AG04449 (cell line): ENCODE measurements at regions not wholly inside any gene's neighbourhood (a gene's known extent, or its start where the extent isn't known, plus 50 kb on each side); places are given as distances from the start of the nearest gene placed in this dataset.

ENCODE experiments used
- CTCF ChIA-PET: fragments of 350-600 bp; formaldehyde crosslinking; extraction: SDS; loops from one replicate; lab custom pipeline; 2021; ENCODE audit warnings: antibody characterized with exemption; lab: Yijun Ruan, JAX
- POLR2A ChIA-PET: fragments of 400-600, 350-600 bp; formaldehyde crosslinking; extraction: SDS; loops from one replicate; lab custom pipeline; 2020; ENCODE audit warnings: antibody characterized with exemption, inconsistent platforms; lab: Yijun Ruan, JAX
- DNase-seq: peaks from one replicate; pipeline ENCODE4 v3.0.0-alpha.2; 2010; ENCODE audit warnings: low read depth, low spot score
- H3K4me3 ChIP-seq: 2 replicates; pipeline ENCODE4 v1.5.1; 2011; ENCODE audit warnings: low read depth, mild to moderate bottlenecking, control low read depth, low read length
- TF ChIP-seq, protein P1 (sequence below): IDR thresholded peaks from one replicate; pipeline ENCODE4 v1.5.1; 2011; ENCODE audit warnings: mild to moderate bottlenecking, moderate library complexity, low read length, control low read depth, inconsistent platforms; ENCODE audit not compliant: insufficient read depth; ENCODE audit errors: missing control alignments

DNA sequence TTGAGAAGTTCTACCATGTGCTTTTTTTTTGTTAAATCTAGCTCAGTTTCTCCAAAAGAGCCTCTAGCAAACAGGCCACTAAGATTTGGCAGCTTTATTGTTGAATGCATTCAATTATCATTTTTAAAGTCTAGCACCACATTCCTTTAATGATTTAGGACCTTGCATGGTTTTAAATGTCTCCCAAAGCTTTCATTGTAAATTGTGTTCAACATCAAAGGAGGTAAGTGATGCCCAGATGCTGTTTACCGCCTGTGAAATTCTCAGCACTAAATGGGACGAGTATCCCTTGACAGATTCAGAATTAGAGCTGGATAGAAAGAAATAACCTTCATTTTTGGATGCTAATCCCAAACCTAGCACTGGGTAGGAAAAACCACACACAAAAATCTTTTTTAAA, 112.1 kb upstream of the FAM204A start:
- DNase-seq, result no peak
- TF ChIP-seq, protein P1, sequence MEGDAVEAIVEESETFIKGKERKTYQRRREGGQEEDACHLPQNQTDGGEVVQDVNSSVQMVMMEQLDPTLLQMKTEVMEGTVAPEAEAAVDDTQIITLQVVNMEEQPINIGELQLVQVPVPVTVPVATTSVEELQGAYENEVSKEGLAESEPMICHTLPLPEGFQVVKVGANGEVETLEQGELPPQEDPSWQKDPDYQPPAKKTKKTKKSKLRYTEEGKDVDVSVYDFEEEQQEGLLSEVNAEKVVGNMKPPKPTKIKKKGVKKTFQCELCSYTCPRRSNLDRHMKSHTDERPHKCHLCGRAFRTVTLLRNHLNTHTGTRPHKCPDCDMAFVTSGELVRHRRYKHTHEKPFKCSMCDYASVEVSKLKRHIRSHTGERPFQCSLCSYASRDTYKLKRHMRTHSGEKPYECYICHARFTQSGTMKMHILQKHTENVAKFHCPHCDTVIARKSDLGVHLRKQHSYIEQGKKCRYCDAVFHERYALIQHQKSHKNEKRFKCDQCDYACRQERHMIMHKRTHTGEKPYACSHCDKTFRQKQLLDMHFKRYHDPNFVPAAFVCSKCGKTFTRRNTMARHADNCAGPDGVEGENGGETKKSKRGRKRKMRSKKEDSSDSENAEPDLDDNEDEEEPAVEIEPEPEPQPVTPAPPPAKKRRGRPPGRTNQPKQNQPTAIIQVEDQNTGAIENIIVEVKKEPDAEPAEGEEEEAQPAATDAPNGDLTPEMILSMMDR, result no peak
- no peak overlapping the region for H3K4me3 ChIP-seq
- ChIA-PET CTCF (no interaction called here), POLR2A (no interaction called here)

DNA sequence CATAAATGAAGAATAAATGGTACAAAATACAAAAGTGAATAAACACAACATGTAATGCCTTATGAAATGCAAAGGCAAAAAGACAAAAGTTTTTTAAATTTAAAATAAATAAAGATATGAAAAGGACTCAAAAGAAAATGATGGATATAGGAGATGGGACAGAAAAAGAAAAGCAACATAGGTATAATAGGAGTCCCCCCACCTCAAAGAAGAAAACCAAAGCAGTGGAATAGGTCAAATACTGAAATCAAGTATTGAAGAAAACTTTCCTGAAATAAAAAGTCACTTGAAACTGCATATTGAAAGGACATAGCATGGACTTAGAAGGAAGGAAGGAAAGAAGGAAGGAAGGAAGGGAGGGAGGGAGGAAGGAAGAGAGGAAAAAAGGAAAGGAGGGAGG, 110.0 kb upstream of the FAM204A start:
- no peak overlapping the region for H3K4me3 ChIP-seq
- DNase-seq, result no peak
- CTCF ChIA-PET, result interaction anchor here (2.4 kb wide), 1 partner anchor 7 kb away, joined by 10 read pairs; no protein-coding TSS in a partner anchor
- TF ChIP-seq, protein P1, result no peak
- POLR2A ChIA-PET, result no interaction called here

DNA sequence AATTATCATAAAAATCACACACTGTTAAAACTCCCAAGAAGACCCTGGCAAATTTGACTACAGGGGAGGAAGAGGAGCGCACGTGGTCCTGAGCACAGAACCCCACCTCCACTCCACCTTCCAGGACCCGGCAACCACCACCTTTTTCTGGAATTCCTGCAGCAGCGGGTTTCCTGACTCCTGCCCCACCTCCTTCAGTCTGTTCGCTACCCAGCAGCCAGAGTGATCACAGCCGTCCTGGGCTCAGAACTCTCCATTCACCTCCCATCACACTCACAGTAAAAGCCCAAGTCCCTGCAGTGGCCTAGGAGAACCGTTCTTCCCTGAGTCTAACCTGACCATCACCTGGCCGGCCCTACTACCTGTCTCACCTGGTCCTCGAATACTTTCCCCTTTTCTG, 107.4 kb upstream of the FAM204A start:
- CTCF ChIA-PET, result interaction anchor here (2.4 to 3.0 kb wide), 2 partner anchors 9 to 10 kb away, joined by 10 to 18 read pairs; no protein-coding TSS in a partner anchor
- H3K4me3 ChIP-seq, result no peak overlapping the region
- POLR2A ChIA-PET, result no interaction called here
- no peak for DNase-seq
- TF ChIP-seq, protein P1, result no peak

DNA sequence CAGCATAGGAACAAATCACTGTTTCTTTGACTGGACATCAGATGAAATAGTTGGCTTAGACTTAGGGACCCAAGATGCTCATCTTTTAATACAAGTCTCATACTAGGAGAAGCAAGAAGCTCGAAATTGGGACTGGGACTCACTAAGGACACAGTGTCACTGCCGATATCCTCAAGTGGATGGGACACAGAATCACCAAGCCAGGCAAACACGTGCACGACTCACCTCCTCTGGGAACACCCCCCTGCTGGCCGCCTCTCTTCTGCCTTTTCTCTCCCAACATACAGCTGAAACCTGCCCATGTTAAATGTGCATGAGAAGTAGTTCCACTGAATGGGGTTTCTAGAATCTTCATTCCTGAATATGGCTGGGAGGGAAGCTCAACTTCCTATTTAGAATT, 106.6 kb upstream of the FAM204A start:
- ChIA-PET CTCF (interaction anchor here (3.0 kb wide), 1 partner anchor 10 kb away, joined by 18 read pairs; no protein-coding TSS in a partner anchor), POLR2A (no interaction called here)
- H3K4me3 ChIP-seq, result no peak overlapping the region
- DNase-seq, result no peak
- TF ChIP-seq, protein P1, result no peak

DNA sequence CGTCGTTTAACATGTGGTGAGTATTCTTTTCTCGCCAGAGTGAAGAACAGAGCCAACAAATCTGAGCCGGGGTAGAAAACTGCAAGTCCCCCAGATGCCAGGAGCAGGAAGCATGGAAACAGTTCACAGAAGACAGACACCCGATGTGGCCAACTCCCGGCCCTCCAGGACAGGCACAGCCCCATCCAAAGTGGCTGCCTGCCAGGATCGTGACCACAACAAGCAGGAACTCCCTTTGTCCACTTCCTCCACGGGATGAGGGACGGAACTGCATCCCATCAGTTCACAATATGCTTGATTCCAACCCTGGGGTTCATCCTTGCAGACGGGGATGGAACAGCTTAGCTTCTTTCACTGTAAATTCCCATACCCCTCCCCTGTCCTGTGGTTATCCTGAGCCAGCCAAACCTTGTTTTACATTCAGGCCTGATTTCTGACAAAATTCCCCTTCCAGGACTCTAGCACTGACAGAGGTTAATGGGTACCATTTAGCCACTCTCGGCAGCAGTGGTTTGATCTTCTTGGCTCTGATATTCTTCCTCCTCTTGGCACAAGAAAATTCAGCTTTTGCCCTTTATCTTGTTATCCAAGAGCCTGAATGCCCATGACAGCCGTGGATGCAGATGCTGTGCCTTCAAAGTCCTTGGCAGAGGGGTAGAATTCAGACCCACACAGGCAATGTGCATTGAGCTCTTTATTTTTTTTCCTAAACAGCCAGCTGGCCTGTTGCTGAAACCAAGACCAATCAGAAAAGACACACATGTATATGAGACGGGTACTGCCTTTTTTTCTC, 105.5 kb upstream of the FAM204A start:
- no peak for DNase-seq
- POLR2A ChIA-PET, result no interaction called here
- CTCF ChIA-PET, result interaction anchor here (3.0 kb wide), 1 partner anchor 11 kb away, joined by 18 read pairs; no protein-coding TSS in a partner anchor

DNA sequence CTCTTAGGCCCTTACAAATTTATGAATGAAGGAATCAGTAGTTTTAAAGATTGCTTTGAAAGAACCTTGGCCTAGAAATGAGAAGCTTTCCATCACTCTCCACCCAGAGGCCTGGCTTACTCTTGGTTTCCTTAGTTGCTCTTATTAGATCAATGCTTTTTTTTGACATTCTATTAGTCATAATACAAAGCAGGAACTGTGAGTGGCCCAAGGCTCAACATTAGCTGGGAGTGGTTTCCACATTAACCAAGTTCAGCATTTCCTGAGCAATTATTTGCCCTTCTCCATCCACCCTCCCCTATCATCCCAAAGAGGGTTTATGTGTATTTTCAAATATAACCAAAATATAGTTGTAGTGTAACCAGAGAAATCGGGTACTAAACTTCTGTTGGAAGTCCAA, 103.4 kb upstream of the FAM204A start:
- CTCF ChIA-PET, result no interaction called here
- POLR2A ChIA-PET, result no interaction called here
- DNase-seq, result no peak

More for the DNA sequence above, 105.5 kb upstream of the FAM204A start:
- H3K4me3 ChIP-seq, result no peak overlapping the region
- TF ChIP-seq, protein P1, result no peak

More for the DNA sequence above, 103.4 kb upstream of the FAM204A start:
- no peak overlapping the region for H3K4me3 ChIP-seq
- TF ChIP-seq, protein P1, result no peak
